Spleen (tissue), 11 donors: ENCODE measurements at regions not wholly inside any gene's neighbourhood (a gene's known extent, or its start where the extent isn't known, plus 50 kb on each side); places are given as distances from the start of the nearest gene placed in this dataset.

Experiments
- DNase-seq: peaks from one replicate; pipeline ENCODE4 v3.0.0-alpha.2; 2020
- H3K27ac ChIP-seq, 8 donors: fragments of 200-600 bp; sonication (generic) in 7 of 8; 1 replicate in 4 of 8; 2 replicates in 4 of 8; pipeline versions ENCODE4 v1.5.0 to v1.8.0; 2016 to 2021; ENCODE audit warnings: inconsistent platforms in 4 of 8, mild to moderate bottlenecking in 4 of 8, moderate library complexity in 1 of 8
- H3K27me3 ChIP-seq, 7 donors: fragments of 200-600 bp; sonication (generic) in 6 of 7; replicated peaks in 1 of 7; 1 replicate in 4 of 7; 2 replicates in 3 of 7; pipeline versions ENCODE4 v1.5.0 to v1.8.0; 2016 to 2021; ENCODE audit warnings: inconsistent platforms in 3 of 7, mild to moderate bottlenecking in 1 of 7
- H3K36me3 ChIP-seq, 6 donors: fragments of 200-600 bp; sonication (generic) in 5 of 6; 1 replicate in 4 of 6; 2 replicates in 2 of 6; pipeline versions ENCODE4 v1.5.0 to v1.8.0; 2016 to 2021; ENCODE audit warnings: inconsistent platforms in 2 of 6
- H3K4me1 ChIP-seq, 6 donors: fragments of 200-600 bp; sonication (generic) in 5 of 6; 1 replicate in 3 of 6; 2 replicates in 3 of 6; pipeline versions ENCODE4 v1.5.0 to v1.8.0; 2016 to 2021; ENCODE audit warnings: inconsistent platforms in 3 of 6
- H3K4me3 ChIP-seq, 8 donors: fragments of 200-600 bp; sonication (generic) in 7 of 8; 1 replicate in 4 of 8; 2 replicates in 4 of 8; pipeline versions ENCODE4 v1.5.0 to v1.8.0; 2016 to 2021; ENCODE audit warnings: inconsistent platforms in 4 of 8, mild to moderate bottlenecking in 4 of 8, moderate library complexity in 2 of 8
- H3K9me3 ChIP-seq, 8 donors: fragments of 200-600 bp; sonication (generic) in 7 of 8; 1 replicate in 4 of 8; 2 replicates in 4 of 8; pipeline versions ENCODE4 v1.5.0 to v1.8.0; 2016 to 2021; ENCODE audit warnings: inconsistent platforms in 4 of 8
- POLR2A ChIP-seq, 3 donors: fragments of 450-650 bp; IDR thresholded peaks; one replicate each; pipeline ENCODE4 v1.5.1; 2017; ENCODE audit warnings: antibody characterized with exemption in 3 of 3, mild to moderate bottlenecking in 1 of 3
- POLR2AphosphoS5 ChIP-seq, 3 donors: sonication (generic); formaldehyde crosslinking; IDR thresholded peaks; one replicate each; pipeline ENCODE4 v1.5.1; 2017; ENCODE audit warnings: antibody characterized with exemption in 3 of 3
- WGBS, 5 donors: extraction: QIAGEN DNeasy Blood & Tissue Kit in 3 of 5; methylation state at CpG; one replicate each; pipeline versions ENCODE4 v1.1.5 to v1.1.7; 2013 to 2018; 5-methylcytosine and 5-hydroxymethylcytosine counted together
- intact Hi-C: fragments of 100-400 bp; cut with DNase I; formaldehyde crosslinking; loops from one replicate; pipeline ENCODE4 v1.15.0; 2023; ENCODE audit warnings: low total_unique reads
- TF ChIP-seq, protein P1 (sequence below), 11 experiments: fragments of 200-600 bp in 7 of 11; fragments of 450-650 bp in 4 of 11; sonication (generic) in 4 of 11; IDR thresholded peaks in 8 of 11; conservative IDR thresholded peaks in 3 of 11; 1 replicate in 7 of 11; 2 replicates in 4 of 11; pipeline versions ENCODE4 v1.4.0 to v1.8.0; 2016 to 2021; ENCODE audit warnings: antibody characterized with exemption in 11 of 11, inconsistent platforms in 4 of 11, mild to moderate bottlenecking in 1 of 11
- donor health status: healthy with polysubstance abuse.
- donor health status: DM: no; HTN: no; CAD: no; lungs with moderate emphysema.
- donor health status: DM: no; HTN: no; CAD: no.
- donor health status: Bipolar disorder and iron deficiency.
- donor health status: healthy.
- donor health status: DM: no; HTN: no; CAD: no.
- donor health status: DM: yes; HTN: yes; CAD: no.

DNA sequence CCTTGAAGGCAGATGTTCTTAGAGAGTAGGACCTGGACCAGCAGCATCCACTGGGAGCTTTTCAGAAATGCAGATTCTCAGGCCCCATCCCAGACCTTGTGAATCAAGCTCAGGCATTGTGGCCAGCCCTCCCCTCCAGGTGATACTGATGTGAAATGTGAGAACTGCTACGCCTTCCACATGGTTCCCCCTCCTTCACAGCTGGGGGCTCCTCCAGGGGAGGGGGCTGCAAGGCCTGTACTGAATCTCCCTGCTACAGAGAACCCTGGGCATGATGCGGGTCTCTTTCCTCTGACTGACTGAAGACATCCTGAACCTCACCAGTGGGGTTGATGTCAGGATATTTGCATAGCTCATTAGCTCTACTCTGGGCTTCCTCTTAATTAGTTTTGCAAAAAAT is 141.8 kb upstream of the CSF3R start:
- H3K27ac ChIP-seq: no peak overlapping the region
- intact Hi-C loops: no loop called here
- no peak for DNase-seq

DNA sequence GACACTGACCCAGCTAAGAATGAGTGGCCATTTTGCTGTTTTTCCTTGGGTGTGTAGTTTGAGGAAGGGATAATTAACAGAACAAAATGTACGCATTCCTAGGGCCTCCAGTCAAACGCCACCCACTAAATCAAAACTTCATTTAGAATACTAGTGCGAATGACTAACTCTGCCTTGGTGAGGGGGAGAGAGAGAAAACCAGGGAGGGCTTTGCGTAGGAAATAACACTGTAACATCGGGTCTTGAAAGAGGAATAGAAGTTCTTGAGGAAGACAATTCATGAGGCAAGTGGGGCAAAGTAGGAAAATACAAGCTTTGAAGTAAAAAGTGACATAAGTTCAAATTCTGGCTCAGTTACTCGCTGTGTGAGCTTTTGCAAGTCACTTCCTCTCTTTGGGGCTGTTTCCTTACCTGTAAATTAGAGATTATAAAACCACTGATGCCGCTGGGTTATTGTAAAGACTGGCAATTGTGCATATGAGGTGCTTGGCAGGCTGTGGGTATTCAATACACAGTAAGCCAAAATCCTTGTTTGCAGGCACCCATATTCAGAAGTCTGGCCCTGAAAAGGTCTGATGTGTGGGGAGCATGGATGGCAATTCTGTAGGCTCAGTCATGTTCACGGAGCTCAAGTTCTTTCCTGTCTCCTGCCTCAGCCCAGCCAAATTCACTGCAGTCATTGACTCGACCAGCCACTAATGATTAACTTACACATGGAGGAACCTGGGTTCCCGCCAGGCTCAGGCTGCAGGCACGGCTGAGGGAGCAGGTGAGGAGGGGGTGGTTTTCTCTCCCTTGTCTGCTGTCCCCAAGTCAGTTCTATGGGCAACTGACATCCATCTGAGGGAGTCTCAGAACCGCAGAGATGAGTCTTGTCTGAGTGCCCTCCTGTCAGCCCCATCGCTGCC is 140.3 kb upstream of the CSF3R start:
- Histone ChIP-seq H3K27me3 (peaks cover 0 to 53% (median 3%) of the 10 kb centered on the region in 7 donors), H3K36me3 (no peaks in the 10 kb centered on the region), H3K9me3 (peaks cover 0 to 8% (median 2%) of the 10 kb centered on the region in 8 donors), H3K27ac (no peak overlapping the region), H3K4me1 (no peaks in the 10 kb centered on the region), H3K4me3 (no peak overlapping the region)
- DNase-seq: peak; percentile 41
- intact Hi-C loops: no loop called here
- TF ChIP-seq, protein P1, sequence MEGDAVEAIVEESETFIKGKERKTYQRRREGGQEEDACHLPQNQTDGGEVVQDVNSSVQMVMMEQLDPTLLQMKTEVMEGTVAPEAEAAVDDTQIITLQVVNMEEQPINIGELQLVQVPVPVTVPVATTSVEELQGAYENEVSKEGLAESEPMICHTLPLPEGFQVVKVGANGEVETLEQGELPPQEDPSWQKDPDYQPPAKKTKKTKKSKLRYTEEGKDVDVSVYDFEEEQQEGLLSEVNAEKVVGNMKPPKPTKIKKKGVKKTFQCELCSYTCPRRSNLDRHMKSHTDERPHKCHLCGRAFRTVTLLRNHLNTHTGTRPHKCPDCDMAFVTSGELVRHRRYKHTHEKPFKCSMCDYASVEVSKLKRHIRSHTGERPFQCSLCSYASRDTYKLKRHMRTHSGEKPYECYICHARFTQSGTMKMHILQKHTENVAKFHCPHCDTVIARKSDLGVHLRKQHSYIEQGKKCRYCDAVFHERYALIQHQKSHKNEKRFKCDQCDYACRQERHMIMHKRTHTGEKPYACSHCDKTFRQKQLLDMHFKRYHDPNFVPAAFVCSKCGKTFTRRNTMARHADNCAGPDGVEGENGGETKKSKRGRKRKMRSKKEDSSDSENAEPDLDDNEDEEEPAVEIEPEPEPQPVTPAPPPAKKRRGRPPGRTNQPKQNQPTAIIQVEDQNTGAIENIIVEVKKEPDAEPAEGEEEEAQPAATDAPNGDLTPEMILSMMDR (IDR thresholded peaks at IDR 0.05 in 8 of 11, conservative IDR thresholded peaks at IDR 0.05 in 3 of 11): no peak
- no peak for TF ChIP-seq POLR2AphosphoS5 (IDR thresholded peaks at IDR 0.05)
- 27 to 36% (median 31%) methylated on average over 13 of the region's 13 CpGs for WGBS, 5 donors

More for the DNA sequence above, 141.8 kb upstream of the CSF3R start:
- Histone ChIP-seq H3K4me3 (no peak overlapping the region), H3K27me3 (peaks cover 0 to 53% (median 3%) of the 10 kb centered on the region in 7 donors), H3K4me1 (no peaks in the 10 kb centered on the region), H3K9me3 (peaks cover 0 to 8% (median 2%) of the 10 kb centered on the region in 8 donors), H3K36me3 (no peaks in the 10 kb centered on the region)
- TF ChIP-seq, protein P1 (IDR thresholded peaks at IDR 0.05 in 8 of 11, conservative IDR thresholded peaks at IDR 0.05 in 3 of 11): no peak
- no peak for TF ChIP-seq POLR2AphosphoS5 (IDR thresholded peaks at IDR 0.05)
- no peak for TF ChIP-seq POLR2A (IDR thresholded peaks at IDR 0.05)
- 38 to 100% (median 67%) methylated on average over 1 to 2 of the region's 2 CpGs for WGBS, 5 donors

DNA sequence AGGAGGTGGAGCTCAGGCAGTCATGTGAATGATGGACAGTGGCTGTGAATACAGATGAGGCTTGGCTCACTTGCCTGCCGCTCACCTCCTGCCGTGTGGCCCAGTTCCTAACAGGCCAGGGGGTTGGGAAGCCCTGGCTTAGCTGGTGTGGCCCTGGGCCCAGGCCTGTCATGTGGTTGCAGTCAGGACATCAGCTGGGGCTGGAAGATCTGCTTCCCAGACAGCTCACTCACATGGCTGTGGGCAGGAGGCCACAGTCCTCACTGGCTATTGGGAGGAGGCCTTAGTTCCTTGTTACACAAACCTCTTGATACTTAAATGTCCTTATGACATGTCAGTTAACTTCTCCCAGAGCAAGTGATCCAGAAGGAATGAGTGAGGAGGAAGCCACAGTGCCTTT is 138.8 kb upstream of the CSF3R start:
- DNase-seq: no peak
- Histone ChIP-seq H3K4me3 (no peak overlapping the region), H3K27me3 (peaks cover 0 to 40% (median 3%) of the 10 kb centered on the region in 7 donors), H3K9me3 (peaks cover 0 to 8% (median 2%) of the 10 kb centered on the region in 8 donors), H3K36me3 (no peaks in the 10 kb centered on the region), H3K27ac (no peak overlapping the region), H3K4me1 (no peaks in the 10 kb centered on the region)
- intact Hi-C loops: no loop called here
- WGBS, 5 donors: 85 to 100% (median 91%) methylated on average over 2 of the region's 2 CpGs
- TF ChIP-seq POLR2A (IDR thresholded peaks at IDR 0.05) (no peak), POLR2AphosphoS5 (IDR thresholded peaks at IDR 0.05) (no peak)
- TF ChIP-seq, protein P1 (IDR thresholded peaks at IDR 0.05 in 8 of 11, conservative IDR thresholded peaks at IDR 0.05 in 3 of 11): no peak

DNA sequence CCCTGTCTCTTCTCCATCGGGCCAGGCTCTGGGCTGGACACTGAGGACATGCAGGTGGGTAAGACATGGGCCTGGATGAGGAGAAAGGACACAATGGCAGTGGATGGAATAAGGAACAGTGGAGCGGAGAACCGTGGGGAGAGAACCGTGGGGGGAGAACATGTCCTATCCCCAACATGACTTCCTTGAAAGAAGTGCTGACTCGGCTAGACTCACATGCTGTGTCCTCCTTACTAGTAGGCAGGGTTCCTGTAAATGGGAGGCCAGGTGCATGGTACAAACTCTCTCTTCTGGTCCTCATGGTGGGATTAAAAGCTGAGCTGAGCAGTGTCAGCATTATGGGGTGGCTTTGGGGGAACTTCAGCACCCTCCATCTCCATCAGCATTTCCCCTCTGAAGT is 137.4 kb upstream of the CSF3R start:
- Histone ChIP-seq H3K4me1 (no peaks in the 10 kb centered on the region), H3K27me3 (peaks cover 0 to 26% (median 0%) of the 10 kb centered on the region in 7 donors), H3K36me3 (no peaks in the 10 kb centered on the region), H3K4me3 (no peak overlapping the region), H3K9me3 (peaks cover 0 to 8% (median 2%) of the 10 kb centered on the region in 8 donors), H3K27ac (no peak overlapping the region)
- intact Hi-C loops: no loop called here
- 77 to 85% (median 81%) methylated on average over 5 of the region's 5 CpGs for WGBS, 5 donors
- DNase-seq: no peak
- TF ChIP-seq POLR2AphosphoS5 (IDR thresholded peaks at IDR 0.05): no peak
- TF ChIP-seq POLR2A (IDR thresholded peaks at IDR 0.05): no peak
- TF ChIP-seq, protein P1 (IDR thresholded peaks at IDR 0.05 in 8 of 11, conservative IDR thresholded peaks at IDR 0.05 in 3 of 11): no peak
